Type B pancreatic cell (in vitro differentiated cells): ENCODE measurements at regions not wholly inside any gene's neighbourhood (a gene's known extent, or its start where the extent isn't known, plus 50 kb on each side); places are given as distances from the start of the nearest gene placed in this dataset.

Experiments used
- DNase-seq: peaks from one replicate; pipeline ENCODE4 v3.0.0; 2021; ENCODE audit warnings: mixed read lengths; ENCODE audit not compliant: unreplicated experiment; ENCODE audit errors: extremely low spot score
- H3K27ac Mint-ChIP-seq: 2 replicates; pipeline ENCODE4 v1.8.0; 2021; ENCODE audit warnings: mild to moderate bottlenecking, mixed read lengths
- H3K27me3 Mint-ChIP-seq: 2 replicates; pipeline ENCODE4 v1.8.0; 2021; ENCODE audit warnings: mixed read lengths
- H3K36me3 Mint-ChIP-seq: 2 replicates; pipeline ENCODE4 v1.8.0; 2021; ENCODE audit warnings: mixed read lengths
- H3K4me1 Mint-ChIP-seq: one replicate; pipeline ENCODE4 v1.8.0; 2021; ENCODE audit warnings: mixed read lengths; ENCODE audit not compliant: unreplicated experiment
- H3K4me3 Mint-ChIP-seq: 2 replicates; pipeline ENCODE4 v1.8.0; 2021; ENCODE audit warnings: mild to moderate bottlenecking, mixed read lengths
- H3K9me3 Mint-ChIP-seq: 2 replicates; pipeline ENCODE4 v1.8.0; 2021; ENCODE audit warnings: mixed read lengths
- CTCF ChIP-seq: fragments of 200-600 bp; sonication (generic); conservative IDR thresholded peaks from 2 replicates; pipeline ENCODE4 v1.5.0; 2021; ENCODE audit warnings: antibody characterized with exemption, mild to moderate bottlenecking

GRCh38 chr17:72423718-72424117, 302.9 kb downstream of the SOX9 start:
- Mint-ChIP-seq H3K36me3 (peaks cover 32% of the 10 kb centered on the region), H3K27me3 (no peaks in the 10 kb centered on the region), H3K9me3 (peaks cover 3% of the 10 kb centered on the region), H3K27ac (peak overlapping the region; percentile 74), H3K4me1 (peaks cover 66% of the 10 kb centered on the region), H3K4me3 (peak overlapping the region; percentile 60)
- DNase-seq = no peak
- no peak for TF ChIP-seq CTCF

- no peak for TF ChIP-seq CTCF
- DNase-seq = no peak
- H3K36me3 Mint-ChIP-seq = peaks cover 24% of the 10 kb centered on the region
- peaks cover 75% of the 10 kb centered on the region for H3K4me1 Mint-ChIP-seq
- H3K27me3 Mint-ChIP-seq = no peaks in the 10 kb centered on the region
- H3K9me3 Mint-ChIP-seq = no peaks in the 10 kb centered on the region
- H3K27ac Mint-ChIP-seq = peak overlapping the region; percentile 52
- H3K4me3 Mint-ChIP-seq = no peak overlapping the region
Observed at GRCh38 chr17:72424505-72425117, 303.8 kb downstream of the SOX9 start.

GRCh38 chr17:72425133-72425793, 304.4 kb downstream of the SOX9 start:
- Mint-ChIP-seq H3K4me1 (peaks cover 76% of the 10 kb centered on the region), H3K4me3 (no peak overlapping the region), H3K9me3 (no peaks in the 10 kb centered on the region), H3K27me3 (no peaks in the 10 kb centered on the region), H3K36me3 (peaks cover 21% of the 10 kb centered on the region), H3K27ac (no peak overlapping the region)
- no peak for DNase-seq
- no peak for TF ChIP-seq CTCF

- H3K9me3 Mint-ChIP-seq = no peaks in the 10 kb centered on the region
- H3K4me1 Mint-ChIP-seq = peaks cover 77% of the 10 kb centered on the region
- DNase-seq = no peak
Observed at GRCh38 chr17:72425794-72426168, 305.0 kb downstream of the SOX9 start.

GRCh38 chr17:72426321-72426720, 305.5 kb downstream of the SOX9 start:
- H3K36me3 Mint-ChIP-seq = peaks cover 21% of the 10 kb centered on the region
- H3K4me1 Mint-ChIP-seq = peaks cover 76% of the 10 kb centered on the region
- H3K4me3 Mint-ChIP-seq = no peak overlapping the region
- no peaks in the 10 kb centered on the region for H3K27me3 Mint-ChIP-seq
- peak overlapping the region; percentile 21 for H3K27ac Mint-ChIP-seq
- H3K9me3 Mint-ChIP-seq = no peaks in the 10 kb centered on the region
- TF ChIP-seq CTCF = no peak
- no peak for DNase-seq

More at GRCh38 chr17:72425794-72426168, 305.0 kb downstream of the SOX9 start:
- peak overlapping the region; percentile 21 for H3K27ac Mint-ChIP-seq
- no peaks in the 10 kb centered on the region for H3K27me3 Mint-ChIP-seq
- peaks cover 21% of the 10 kb centered on the region for H3K36me3 Mint-ChIP-seq
- H3K4me3 Mint-ChIP-seq = no peak overlapping the region
- TF ChIP-seq CTCF = no peak
